ENCODE measurements at regions not wholly inside any gene's neighbourhood (a gene's known extent, or its start where the extent isn't known, plus 50 kb on each side); places are given as distances from the start of the nearest gene placed in this dataset.

DNA sequence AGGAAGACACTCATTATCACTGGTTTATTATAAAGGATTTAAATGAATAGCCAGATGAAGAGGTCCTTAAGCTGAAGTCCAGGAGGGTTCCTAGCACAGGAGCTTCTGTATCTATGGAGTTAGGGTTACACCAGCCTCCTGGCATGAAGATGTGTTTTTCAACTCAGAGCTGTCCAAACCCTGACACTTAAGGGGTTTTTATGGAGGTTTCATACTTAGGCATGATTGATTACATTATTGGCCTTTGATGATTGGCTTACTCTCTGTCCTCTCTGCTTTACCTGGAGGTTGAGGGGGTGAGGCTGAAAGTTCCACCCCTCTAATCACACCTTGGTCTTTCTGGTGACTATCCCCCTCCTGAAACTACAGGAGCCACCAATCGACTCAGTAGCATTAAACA, 84.9 kb upstream of the ZNF169 start:
- TF ChIP-seq, protein P1, sequence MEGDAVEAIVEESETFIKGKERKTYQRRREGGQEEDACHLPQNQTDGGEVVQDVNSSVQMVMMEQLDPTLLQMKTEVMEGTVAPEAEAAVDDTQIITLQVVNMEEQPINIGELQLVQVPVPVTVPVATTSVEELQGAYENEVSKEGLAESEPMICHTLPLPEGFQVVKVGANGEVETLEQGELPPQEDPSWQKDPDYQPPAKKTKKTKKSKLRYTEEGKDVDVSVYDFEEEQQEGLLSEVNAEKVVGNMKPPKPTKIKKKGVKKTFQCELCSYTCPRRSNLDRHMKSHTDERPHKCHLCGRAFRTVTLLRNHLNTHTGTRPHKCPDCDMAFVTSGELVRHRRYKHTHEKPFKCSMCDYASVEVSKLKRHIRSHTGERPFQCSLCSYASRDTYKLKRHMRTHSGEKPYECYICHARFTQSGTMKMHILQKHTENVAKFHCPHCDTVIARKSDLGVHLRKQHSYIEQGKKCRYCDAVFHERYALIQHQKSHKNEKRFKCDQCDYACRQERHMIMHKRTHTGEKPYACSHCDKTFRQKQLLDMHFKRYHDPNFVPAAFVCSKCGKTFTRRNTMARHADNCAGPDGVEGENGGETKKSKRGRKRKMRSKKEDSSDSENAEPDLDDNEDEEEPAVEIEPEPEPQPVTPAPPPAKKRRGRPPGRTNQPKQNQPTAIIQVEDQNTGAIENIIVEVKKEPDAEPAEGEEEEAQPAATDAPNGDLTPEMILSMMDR (IDR thresholded peaks at IDR 0.05), result no peak
- no peak for TF ChIP-seq POLR2A (IDR thresholded peaks at IDR 0.05)
- no peak for TF ChIP-seq EP300 (IDR thresholded peaks at IDR 0.05)
- TF ChIP-seq POLR2AphosphoS5 (IDR thresholded peaks at IDR 0.05), result no peak
